Uterus (tissue), 3 donors: ENCODE measurements at regions not wholly inside any gene's neighbourhood (a gene's known extent, or its start where the extent isn't known, plus 50 kb on each side); places are given as distances from the start of the nearest gene placed in this dataset.

Experiments
- DNase-seq, 2 donors: peaks; one replicate each; pipeline ENCODE4 v3.0.0-alpha.2; 2019 to 2020
- H3K27ac ChIP-seq, 2 donors: fragments of 200-600 bp; sonication (generic); 1 replicate in 1 of 2; 2 replicates in 1 of 2; pipeline ENCODE4 v1.5.1; 2016 to 2018
- H3K27me3 ChIP-seq, 2 donors: fragments of 200-600 bp; sonication (generic); one replicate each; pipeline ENCODE4 v1.5.1; 2018 to 2019; ENCODE audit warnings: control low read depth in 1 of 2
- H3K36me3 ChIP-seq, 2 donors: fragments of 200-600 bp; sonication (generic); one replicate each; pipeline ENCODE4 v1.5.1; 2019; ENCODE audit warnings: control low read depth in 1 of 2
- H3K4me1 ChIP-seq, 2 donors: fragments of 200-600 bp; sonication (generic); one replicate each; pipeline ENCODE4 v1.5.1; 2018 to 2019; ENCODE audit warnings: control low read depth in 1 of 2
- H3K4me3 ChIP-seq, 2 donors: fragments of 200-600 bp; sonication (generic); 1 replicate in 1 of 2; 2 replicates in 1 of 2; pipeline ENCODE4 v1.5.1; 2018 to 2019; ENCODE audit warnings: mild to moderate bottlenecking in 1 of 2
- H3K9me3 ChIP-seq, 2 donors: fragments of 200-600 bp; sonication (generic); one replicate each; pipeline ENCODE4 v1.5.1; 2019; ENCODE audit warnings: control low read depth in 1 of 2
- POLR2A ChIP-seq, 2 donors: fragments of 450-650 bp; IDR thresholded peaks; one replicate each; pipeline ENCODE4 v1.6.1; 2016; ENCODE audit warnings: antibody characterized with exemption in 2 of 2, mild to moderate bottlenecking in 1 of 2, moderate library complexity in 1 of 2
- intact Hi-C: fragments of 100-400 bp; cut with DNase I; formaldehyde crosslinking; loops from one replicate; pipeline ENCODE4 v1.15.1; 2023; ENCODE audit warnings: low total_unique reads
- TF ChIP-seq, protein P1 (sequence below), 4 experiments: fragments of 200-600 bp in 2 of 4; fragments of 450-650 bp in 2 of 4; sonication (generic) in 2 of 4; IDR thresholded peaks; one replicate each; pipeline ENCODE4 v1.5.1; 2016 to 2019; ENCODE audit warnings: antibody characterized with exemption in 4 of 4, mild to moderate bottlenecking in 2 of 4, moderate library complexity in 1 of 4
- donor health status: DM: yes; HTN: yes; CAD: no.

- intact Hi-C loops: no loop called here
These were observed 174.4 kb upstream of the TOX3 start for GRCh38 chr16:52721331-52721730.

GRCh38 chr16:52718046-52718445 is 171.1 kb upstream of the TOX3 start:
- Histone ChIP-seq H3K4me1 (no peaks in the 10 kb centered on the region), H3K27me3 (no peaks in the 10 kb centered on the region), H3K27ac (no peak overlapping the region), H3K36me3 (no peaks in the 10 kb centered on the region), H3K9me3 (no peaks in the 10 kb centered on the region), H3K4me3 (no peak overlapping the region)
- TF ChIP-seq POLR2A (IDR thresholded peaks at IDR 0.05): no peak
- TF ChIP-seq, protein P1, sequence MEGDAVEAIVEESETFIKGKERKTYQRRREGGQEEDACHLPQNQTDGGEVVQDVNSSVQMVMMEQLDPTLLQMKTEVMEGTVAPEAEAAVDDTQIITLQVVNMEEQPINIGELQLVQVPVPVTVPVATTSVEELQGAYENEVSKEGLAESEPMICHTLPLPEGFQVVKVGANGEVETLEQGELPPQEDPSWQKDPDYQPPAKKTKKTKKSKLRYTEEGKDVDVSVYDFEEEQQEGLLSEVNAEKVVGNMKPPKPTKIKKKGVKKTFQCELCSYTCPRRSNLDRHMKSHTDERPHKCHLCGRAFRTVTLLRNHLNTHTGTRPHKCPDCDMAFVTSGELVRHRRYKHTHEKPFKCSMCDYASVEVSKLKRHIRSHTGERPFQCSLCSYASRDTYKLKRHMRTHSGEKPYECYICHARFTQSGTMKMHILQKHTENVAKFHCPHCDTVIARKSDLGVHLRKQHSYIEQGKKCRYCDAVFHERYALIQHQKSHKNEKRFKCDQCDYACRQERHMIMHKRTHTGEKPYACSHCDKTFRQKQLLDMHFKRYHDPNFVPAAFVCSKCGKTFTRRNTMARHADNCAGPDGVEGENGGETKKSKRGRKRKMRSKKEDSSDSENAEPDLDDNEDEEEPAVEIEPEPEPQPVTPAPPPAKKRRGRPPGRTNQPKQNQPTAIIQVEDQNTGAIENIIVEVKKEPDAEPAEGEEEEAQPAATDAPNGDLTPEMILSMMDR (IDR thresholded peaks at IDR 0.05): no peak
- intact Hi-C loops: no loop called here
- no peak for DNase-seq

More at GRCh38 chr16:52721331-52721730, 174.4 kb upstream of the TOX3 start:
- H3K27ac ChIP-seq: no peak overlapping the region
- H3K4me3 ChIP-seq: no peak overlapping the region
- TF ChIP-seq, protein P1 (IDR thresholded peaks at IDR 0.05): no peak
- TF ChIP-seq POLR2A (IDR thresholded peaks at IDR 0.05): no peak
- no peaks in the 10 kb centered on the region for H3K27me3 ChIP-seq
- H3K4me1 ChIP-seq: no peaks in the 10 kb centered on the region
- DNase-seq: no peak
- no peaks in the 10 kb centered on the region for H3K9me3 ChIP-seq
- no peaks in the 10 kb centered on the region for H3K36me3 ChIP-seq

DNA sequence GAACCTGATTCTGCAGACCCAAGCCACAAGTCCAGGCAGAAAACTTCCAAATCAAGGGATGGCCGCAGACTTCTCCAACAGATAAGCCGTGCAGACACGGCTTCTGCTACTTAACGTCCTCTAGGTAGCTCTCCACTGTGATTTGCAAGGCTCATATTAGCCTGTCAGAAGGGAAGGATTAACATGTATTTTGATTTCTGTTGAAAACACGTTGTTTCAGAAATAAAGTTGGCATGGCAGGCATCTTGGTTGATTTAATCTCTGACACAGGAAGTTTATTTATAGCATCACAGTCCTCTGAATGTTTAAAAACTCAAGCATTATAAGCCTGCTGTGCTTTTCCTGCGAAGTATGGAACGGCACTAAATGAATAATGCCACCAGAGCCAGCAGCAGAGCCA is 166.8 kb upstream of the TOX3 start:
- Histone ChIP-seq H3K4me3 (no peak overlapping the region), H3K36me3 (no peaks in the 10 kb centered on the region), H3K27ac (no peak overlapping the region), H3K9me3 (no peaks in the 10 kb centered on the region), H3K4me1 (no peaks in the 10 kb centered on the region), H3K27me3 (no peaks in the 10 kb centered on the region)
- intact Hi-C loops: no loop called here
- TF ChIP-seq, protein P1 (IDR thresholded peaks at IDR 0.05): no peak
- TF ChIP-seq POLR2A (IDR thresholded peaks at IDR 0.05): no peak
- no peak for DNase-seq

- no peaks in the 10 kb centered on the region for H3K27me3 ChIP-seq
- DNase-seq: no peak
- no peak overlapping the region for H3K27ac ChIP-seq
- intact Hi-C loops: no loop called here
- TF ChIP-seq, protein P1 (IDR thresholded peaks at IDR 0.05): no peak
- no peak for TF ChIP-seq POLR2A (IDR thresholded peaks at IDR 0.05)
- no peak overlapping the region for H3K4me3 ChIP-seq
- H3K9me3 ChIP-seq: no peaks in the 10 kb centered on the region
- H3K36me3 ChIP-seq: no peaks in the 10 kb centered on the region
- no peaks in the 10 kb centered on the region for H3K4me1 ChIP-seq
These were observed 162.4 kb upstream of the TOX3 start for GRCh38 chr16:52709306-52709705.

DNA sequence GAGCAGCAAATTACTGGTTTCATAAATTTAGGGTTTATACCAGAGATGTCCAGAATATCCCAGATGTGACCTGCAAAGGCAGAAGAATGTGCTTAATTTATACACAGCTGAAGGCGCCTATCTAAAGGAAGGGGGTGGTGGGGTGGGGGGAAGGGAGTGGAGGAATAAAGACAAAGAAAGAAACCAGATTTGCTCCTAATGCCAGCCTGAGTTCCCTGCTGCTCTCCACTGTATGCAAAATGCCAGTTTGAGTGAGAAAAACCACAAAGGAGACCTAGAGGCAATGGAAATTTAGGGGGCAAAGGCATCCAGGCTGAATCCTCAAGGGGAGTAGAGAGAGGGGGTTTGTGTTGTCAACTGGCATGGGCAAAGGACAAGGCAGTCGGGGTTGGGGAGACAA is 161.5 kb upstream of the TOX3 start:
- TF ChIP-seq POLR2A (IDR thresholded peaks at IDR 0.05): no peak
- TF ChIP-seq, protein P1 (IDR thresholded peaks at IDR 0.05): no peak
- intact Hi-C loops: no loop called here
- no peak overlapping the region for H3K4me3 ChIP-seq
- no peaks in the 10 kb centered on the region for H3K27me3 ChIP-seq
- no peak for DNase-seq
- no peaks in the 10 kb centered on the region for H3K36me3 ChIP-seq
- no peaks in the 10 kb centered on the region for H3K4me1 ChIP-seq
- no peaks in the 10 kb centered on the region for H3K9me3 ChIP-seq
- no peak overlapping the region for H3K27ac ChIP-seq
